ENCODE measurements at regions not wholly inside any gene's neighbourhood (a gene's known extent, or its start where the extent isn't known, plus 50 kb on each side); places are given as distances from the start of the nearest gene placed in this dataset.
A peak's percentile ranks its signal among the peaks of the same experiment; 100 is the strongest.

GRCh38 chr2:219949053-219949452 lies 321.6 kb downstream of the SLC4A3 start:
- no peak for DNase-seq

DNA sequence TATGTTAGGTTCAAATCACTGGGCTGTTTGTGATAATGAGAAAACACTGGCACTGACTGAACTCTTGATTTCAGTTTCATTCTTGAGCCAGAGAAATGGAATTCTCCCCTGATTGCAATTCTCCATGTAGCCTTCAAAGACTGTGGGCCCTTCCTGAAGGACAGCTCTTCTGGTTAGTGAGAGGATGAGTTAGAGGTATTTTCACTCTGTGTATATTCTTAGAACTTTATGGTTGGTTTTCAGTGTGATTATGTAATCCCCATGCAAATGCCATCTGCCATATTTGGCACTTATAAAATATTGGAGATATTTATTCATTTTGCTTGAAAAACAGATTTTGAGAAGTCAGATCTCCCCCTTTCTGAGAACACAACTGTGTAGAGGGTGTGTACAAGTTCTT lies 323.7 kb downstream of the SLC4A3 start:
- DNase-seq = no peak

GRCh38 chr2:219954331-219954730 lies 326.9 kb downstream of the SLC4A3 start:
- DNase-seq = no peak

- DNase-seq = no peak
These were observed 330.4 kb downstream of the SLC4A3 start for GRCh38 chr2:219957820-219958219.

- DNase-seq = no peak
These were observed 331.5 kb downstream of the SLC4A3 start for GRCh38 chr2:219958941-219959340.

DNA sequence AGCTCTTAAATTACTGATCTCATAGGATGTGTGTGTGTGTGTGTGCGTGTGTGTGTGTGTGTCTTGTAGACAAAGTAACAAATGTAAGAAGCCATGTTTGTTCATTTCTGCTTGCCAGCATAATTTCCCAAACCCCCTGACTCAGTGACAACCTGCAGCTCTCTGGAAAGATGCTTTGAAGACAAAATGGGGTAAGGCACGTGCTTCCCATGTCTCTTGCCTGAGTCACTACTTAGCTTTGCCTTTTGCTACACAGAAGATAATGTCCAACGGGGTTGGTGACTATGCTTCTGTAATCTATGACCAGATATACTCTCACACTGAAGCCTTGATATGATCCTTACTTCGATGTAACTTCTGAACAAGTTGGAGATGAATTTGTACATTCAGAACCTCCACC lies 332.0 kb downstream of the SLC4A3 start:
- DNase-seq = no peak

GRCh38 chr2:219961947-219962498 lies 334.6 kb downstream of the SLC4A3 start:
- no peak for DNase-seq

- DNase-seq = no peak
These were observed 335.4 kb downstream of the SLC4A3 start for GRCh38 chr2:219962801-219963200.

- DNase-seq = no peak
These were observed 338.1 kb downstream of the SLC4A3 start for GRCh38 chr2:219965287-219966194.

DNA sequence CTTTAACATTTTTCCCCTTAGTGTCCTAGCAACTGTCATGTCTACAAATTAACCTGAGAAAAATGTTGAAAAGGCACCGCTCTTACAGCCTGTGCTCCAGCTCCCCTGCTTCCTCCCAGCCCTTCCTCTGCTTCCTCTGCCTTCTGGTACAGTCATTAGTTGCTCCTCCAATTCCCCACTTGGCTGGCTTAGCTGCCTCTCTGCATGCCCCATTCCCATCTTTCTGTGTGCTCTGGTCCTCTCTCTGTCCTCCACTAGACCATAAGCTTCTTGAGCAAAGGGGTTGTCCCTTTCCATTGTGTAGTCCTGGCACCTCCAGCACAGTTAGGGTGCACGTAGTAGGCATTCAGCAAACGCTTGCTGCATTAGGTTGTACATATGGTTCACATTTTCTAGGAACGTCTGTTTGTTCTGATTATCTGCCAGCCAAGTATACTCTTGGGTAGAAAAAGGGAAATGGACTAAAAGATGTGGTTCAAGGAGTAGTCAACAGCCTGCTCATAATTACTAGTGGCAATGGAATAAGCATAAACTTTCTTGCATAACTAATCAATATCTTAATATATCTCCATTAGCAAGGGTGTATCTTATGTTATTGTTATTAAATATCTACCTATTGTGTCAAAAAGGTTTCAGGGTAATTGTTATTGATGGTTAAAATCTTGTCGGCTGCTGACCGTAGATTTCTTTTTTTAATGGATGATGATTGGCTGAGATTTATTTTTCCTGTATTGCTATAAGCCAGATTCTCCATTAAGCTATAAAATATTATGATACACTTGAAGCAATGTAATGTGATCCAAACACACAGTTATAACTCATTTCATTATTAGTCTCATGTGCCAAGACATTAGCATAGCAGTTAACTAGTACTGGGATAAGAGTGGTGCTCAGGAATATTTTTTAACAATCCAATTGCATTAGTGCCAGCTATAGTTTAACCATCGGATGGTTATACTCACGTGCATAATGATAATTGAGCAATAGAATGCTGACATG lies 340.1 kb downstream of the SLC4A3 start:
- DNase-seq = no peak

- DNase-seq = peak in 2 of 51 donors; percentile 2 to 18
These were observed 341.4 kb downstream of the SLC4A3 start for GRCh38 chr2:219968685-219969345.

DNA sequence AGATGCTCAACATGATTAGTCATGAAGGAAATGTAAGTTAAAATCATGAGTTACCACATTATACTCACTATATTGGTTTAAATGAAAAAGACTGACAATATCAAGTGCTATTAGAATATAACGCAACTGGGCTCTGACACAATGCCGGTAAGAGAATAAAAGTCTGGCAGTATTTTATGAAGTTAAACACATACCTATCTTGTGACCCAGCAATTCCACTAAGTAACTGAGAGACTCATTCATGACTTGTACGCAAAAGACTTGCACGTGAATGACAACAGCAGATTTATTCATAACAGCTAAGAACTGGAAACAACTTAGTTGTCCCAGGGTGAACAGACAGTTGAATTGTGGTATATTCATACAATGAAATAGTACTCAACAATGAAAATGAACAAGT lies 342.1 kb downstream of the SLC4A3 start:
- no peak for DNase-seq

DNA sequence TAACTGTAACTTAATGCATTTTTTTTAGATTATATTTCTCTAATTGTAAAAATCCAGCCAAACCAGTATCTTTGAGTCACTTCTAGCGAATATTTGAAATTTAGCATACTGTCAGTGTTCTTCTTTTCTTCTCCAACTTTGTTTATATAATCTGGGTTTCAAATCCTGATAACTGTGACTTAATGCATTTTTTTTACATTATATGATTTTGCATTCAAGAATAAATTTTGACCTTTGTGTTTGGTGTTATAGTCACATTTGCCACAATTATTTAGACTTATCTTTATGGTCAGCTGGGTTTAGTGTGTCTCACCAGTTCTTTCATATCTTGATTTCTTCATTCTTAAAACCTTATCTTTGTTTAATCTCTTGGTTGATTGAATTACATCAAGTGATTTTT lies 345.7 kb downstream of the SLC4A3 start:
- no peak for DNase-seq

- no peak for DNase-seq
These were observed 349.4 kb downstream of the SLC4A3 start for GRCh38 chr2:219976871-219977270.

DNA sequence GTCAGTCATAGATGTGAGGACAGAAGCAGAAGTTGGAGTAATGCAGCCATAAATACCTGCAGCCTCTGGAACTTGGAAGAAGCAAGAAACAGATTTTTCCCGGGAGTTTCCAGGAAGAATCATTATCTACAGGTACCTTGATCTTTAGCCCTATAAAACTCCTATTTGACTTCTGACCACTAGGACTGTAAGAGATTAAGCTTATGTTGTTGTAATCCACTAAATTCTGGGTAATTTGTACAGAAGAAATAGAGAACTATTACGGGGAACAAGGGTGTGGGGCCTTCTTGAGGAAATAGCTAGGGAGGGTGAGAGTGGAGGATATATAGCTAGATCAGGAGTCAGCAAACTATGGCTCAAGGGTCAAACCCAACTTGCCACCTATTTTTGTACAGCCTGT lies 353.2 kb downstream of the SLC4A3 start:
- DNase-seq = no peak

- DNase-seq = no peak
These were observed 356.4 kb downstream of the SLC4A3 start for GRCh38 chr2:219983836-219984235.

DNA sequence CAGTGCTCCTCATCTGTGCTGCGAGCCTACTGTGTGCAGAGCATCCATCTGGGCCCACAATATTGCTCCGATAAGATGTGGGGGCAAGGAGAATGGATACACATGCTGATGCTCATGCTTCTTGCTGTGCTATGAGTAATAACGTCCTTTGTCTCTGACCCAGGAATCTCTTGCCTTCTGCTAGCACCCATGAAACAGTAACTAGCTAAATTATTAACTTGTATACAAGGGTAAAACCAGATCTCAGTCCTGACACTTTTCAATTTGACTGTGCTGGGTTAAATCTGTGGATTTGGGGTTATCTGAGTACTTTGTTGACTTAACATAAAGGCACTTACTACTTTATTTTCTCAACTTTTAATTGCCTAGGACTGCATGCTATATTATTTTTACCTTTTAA lies 357.6 kb downstream of the SLC4A3 start:
- DNase-seq = no peak

DNA sequence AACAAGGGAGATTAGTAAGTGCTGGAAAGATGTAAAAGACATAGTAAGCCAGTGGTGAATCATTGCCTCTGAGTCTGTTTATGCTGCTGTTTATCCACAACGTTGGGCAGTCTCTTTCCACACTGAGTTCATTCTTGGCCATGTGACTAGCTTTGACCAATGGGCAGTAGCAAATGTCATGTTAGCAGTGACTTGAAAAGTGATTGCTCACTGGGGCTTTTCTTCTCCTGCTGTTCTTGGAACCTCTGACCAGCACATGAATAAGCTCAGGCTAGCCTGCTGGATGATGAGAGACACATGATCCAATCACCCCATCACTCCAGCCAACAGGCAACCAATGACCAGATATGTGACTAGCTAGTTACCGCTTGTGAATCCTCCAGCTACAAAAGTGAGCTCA lies 360.4 kb downstream of the SLC4A3 start:
- no peak for DNase-seq

GRCh38 chr2:219989744-219990143 lies 362.3 kb downstream of the SLC4A3 start:
- no peak for DNase-seq

- DNase-seq = no peak
These were observed 363.7 kb downstream of the SLC4A3 start for GRCh38 chr2:219991116-219991515.

- DNase-seq = no peak
These were observed 368.0 kb downstream of the SLC4A3 start for GRCh38 chr2:219995399-219995798.

All from hypothalamus (tissue), 51 donors.